GM12892 (cell line): ENCODE measurements at regions not wholly inside any gene's neighbourhood (a gene's known extent, or its start where the extent isn't known, plus 50 kb on each side); places are given as distances from the start of the nearest gene placed in this dataset.

Source experiments
- POLR2A ChIP-seq: IDR thresholded peaks from 2 replicates; pipeline ENCODE4 v1.6.1; 2011; ENCODE audit warnings: low read depth, low read length, control low read depth
- POLR2AphosphoS5 ChIP-seq: IDR thresholded peaks from 2 replicates; pipeline ENCODE4 v1.6.1; 2011; ENCODE audit warnings: low read depth, low read length, control low read depth
- TAF1 ChIP-seq: IDR thresholded peaks from 2 replicates; pipeline ENCODE4 v1.6.1; 2011; ENCODE audit warnings: low read depth, mild to moderate bottlenecking, control low read depth, low read length, borderline replicate concordance

DNA sequence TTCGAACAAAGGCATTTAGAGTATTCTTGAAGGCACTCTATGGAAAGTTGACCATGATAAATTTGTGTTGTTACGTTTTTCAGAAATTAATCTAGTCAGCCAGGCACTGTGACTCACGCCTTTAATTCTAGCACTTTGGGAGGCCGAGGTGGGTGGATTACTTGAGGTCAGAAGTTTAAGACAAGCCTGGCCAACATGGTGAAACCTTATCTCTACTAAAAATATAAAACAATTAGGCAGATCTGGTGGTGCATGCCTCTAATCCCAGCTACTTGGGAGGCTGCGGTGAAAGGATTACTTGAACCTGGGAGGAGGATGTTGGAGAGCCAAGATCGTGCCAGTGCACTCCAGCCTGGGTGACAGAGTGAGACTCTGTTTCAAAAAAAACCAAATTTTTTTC, 130.6 kb upstream of the BRINP3 start:
- TF ChIP-seq POLR2A (no peak), POLR2AphosphoS5 (no peak), TAF1 (no peak)
